Common myeloid progenitor, CD34-positive (primary cell): ENCODE measurements at regions not wholly inside any gene's neighbourhood (a gene's known extent, or its start where the extent isn't known, plus 50 kb on each side); places are given as distances from the start of the nearest gene placed in this dataset.

ENCODE experiments used
- CTCF ChIA-PET: fragments of 350-600 bp; sonication (Branson Sonifier 250); formaldehyde crosslinking; loops from one replicate; lab custom pipeline; 2021; ENCODE audit warnings: antibody characterized with exemption; lab: Charles Lee
- POLR2A ChIA-PET: fragments of 350-600 bp; sonication (Branson Sonifier 250); formaldehyde crosslinking; loops from one replicate; lab custom pipeline; 2021; ENCODE audit warnings: antibody characterized with exemption; lab: Charles Lee
- DNase-seq, 3 donors: peaks; one replicate each; pipeline versions ENCODE4 v3.0.0 to v3.0.0-alpha.2; 2013
- H3K27ac ChIP-seq, 2 experiments: 1 replicate in 1 of 2; 2 replicates in 1 of 2; pipeline ENCODE4 v1.7.0; 2013; ENCODE audit warnings: inconsistent platforms in 2 of 2, low read length in 2 of 2, mild to moderate bottlenecking in 2 of 2, low read depth in 1 of 2, moderate library complexity in 1 of 2; ENCODE audit not compliant: severe bottlenecking in 2 of 2, insufficient read depth in 1 of 2, poor library complexity in 1 of 2
- H3K27me3 ChIP-seq, 5 experiments: replicated peaks in 2 of 5; 1 replicate in 3 of 5; 2 replicates in 2 of 5; pipeline versions ENCODE4 v1.6.1 to v1.7.0; 2013; ENCODE audit warnings: low read length in 4 of 5, mild to moderate bottlenecking in 2 of 5, moderate library complexity in 2 of 5, inconsistent platforms in 1 of 5; ENCODE audit not compliant: insufficient read depth in 5 of 5, control insufficient read depth in 4 of 5
- H3K36me3 ChIP-seq, 4 experiments: 1 replicate in 2 of 4; 2 replicates in 2 of 4; pipeline versions ENCODE4 v1.6.1 to v1.7.0; 2013; ENCODE audit warnings: low read length in 3 of 4, control low read depth in 1 of 4, mild to moderate bottlenecking in 1 of 4; ENCODE audit not compliant: control insufficient read depth in 4 of 4, insufficient read depth in 4 of 4
- H3K4me1 ChIP-seq, 4 experiments: 1 replicate in 3 of 4; 2 replicates in 1 of 4; pipeline versions ENCODE4 v1.6.1 to v1.7.1; 2013; ENCODE audit warnings: low read length in 3 of 4, mild to moderate bottlenecking in 3 of 4, control low read depth in 1 of 4, inconsistent platforms in 1 of 4, moderate library complexity in 1 of 4; ENCODE audit not compliant: control insufficient read depth in 4 of 4, insufficient read depth in 4 of 4; ENCODE audit errors: control extremely low read depth in 1 of 4
- H3K4me3 ChIP-seq, 7 experiments: 1 replicate in 4 of 7; 2 replicates in 3 of 7; pipeline versions ENCODE4 v1.5.1 to v1.7.0; 2013; ENCODE audit warnings: mild to moderate bottlenecking in 7 of 7, low read length in 6 of 7, moderate library complexity in 6 of 7, inconsistent platforms in 2 of 7, low read depth in 2 of 7, control low read depth in 1 of 7; ENCODE audit not compliant: insufficient read depth in 4 of 7, control insufficient read depth in 1 of 7; ENCODE audit errors: extremely low read depth in 1 of 7
- H3K9me3 ChIP-seq, 5 experiments: 1 replicate in 4 of 5; 2 replicates in 1 of 5; pipeline versions ENCODE4 v1.6.1 to v1.7.1; 2013; ENCODE audit warnings: low read length in 4 of 5, mild to moderate bottlenecking in 2 of 5, inconsistent platforms in 1 of 5, low read depth in 1 of 5, moderate library complexity in 1 of 5; ENCODE audit not compliant: control insufficient read depth in 4 of 5, insufficient read depth in 2 of 5; ENCODE audit errors: control extremely low read depth in 1 of 5
- WGBS: methylation state at CpG from one replicate; pipeline ENCODE4 v1.1.5; 2013; ENCODE audit not compliant: insufficient coverage; 5-methylcytosine and 5-hydroxymethylcytosine counted together

DNA sequence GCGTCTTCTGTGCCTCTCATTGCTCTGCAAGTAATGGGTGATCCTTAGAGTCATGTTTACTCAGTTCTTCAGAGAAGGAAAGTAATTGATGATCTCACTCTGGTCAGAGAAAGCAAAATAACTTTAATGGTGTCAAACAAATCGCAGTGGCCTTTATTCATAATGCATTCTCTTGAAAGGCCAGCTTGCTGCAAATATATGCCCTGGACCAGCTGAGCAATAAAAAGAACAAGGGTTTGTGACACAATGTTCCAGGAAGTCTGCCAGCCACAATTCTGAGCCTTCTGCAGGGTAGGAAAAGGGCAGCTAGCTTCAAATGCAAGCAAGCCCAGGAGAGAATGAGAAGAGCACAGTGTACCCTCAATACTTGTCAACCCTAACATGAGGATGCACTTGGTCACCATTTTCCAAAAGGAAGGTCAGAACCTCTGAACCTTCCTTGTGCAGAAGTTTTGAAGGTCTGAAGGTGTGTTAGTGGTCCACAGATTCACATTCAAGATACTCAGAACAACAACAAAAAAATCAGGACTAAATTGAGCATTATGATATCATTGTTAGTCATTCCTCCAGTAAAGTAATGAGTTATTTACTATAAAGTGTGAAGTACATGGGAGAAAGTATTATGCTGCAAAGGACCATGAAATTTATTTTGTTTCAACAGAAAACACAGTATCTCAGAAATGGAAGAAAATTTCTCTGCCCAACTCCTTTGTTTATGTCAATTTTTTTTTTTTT, 355.6 kb downstream of the PAX3 start:
- Histone ChIP-seq H3K36me3 (no peaks in the 10 kb centered on the region), H3K4me3 (no peak overlapping the region), H3K27me3 (peaks cover 0 to under 1% (median 0%) of the 10 kb centered on the region in 5 experiments), H3K4me1 (no peaks in the 10 kb centered on the region), H3K27ac (no peak overlapping the region), H3K9me3 (no peaks in the 10 kb centered on the region)
- WGBS, result 88% methylated on average over 2 of the region's 2 CpGs
- no peak for DNase-seq
- CTCF ChIA-PET, result no interaction called here
- POLR2A ChIA-PET, result no interaction called here

DNA sequence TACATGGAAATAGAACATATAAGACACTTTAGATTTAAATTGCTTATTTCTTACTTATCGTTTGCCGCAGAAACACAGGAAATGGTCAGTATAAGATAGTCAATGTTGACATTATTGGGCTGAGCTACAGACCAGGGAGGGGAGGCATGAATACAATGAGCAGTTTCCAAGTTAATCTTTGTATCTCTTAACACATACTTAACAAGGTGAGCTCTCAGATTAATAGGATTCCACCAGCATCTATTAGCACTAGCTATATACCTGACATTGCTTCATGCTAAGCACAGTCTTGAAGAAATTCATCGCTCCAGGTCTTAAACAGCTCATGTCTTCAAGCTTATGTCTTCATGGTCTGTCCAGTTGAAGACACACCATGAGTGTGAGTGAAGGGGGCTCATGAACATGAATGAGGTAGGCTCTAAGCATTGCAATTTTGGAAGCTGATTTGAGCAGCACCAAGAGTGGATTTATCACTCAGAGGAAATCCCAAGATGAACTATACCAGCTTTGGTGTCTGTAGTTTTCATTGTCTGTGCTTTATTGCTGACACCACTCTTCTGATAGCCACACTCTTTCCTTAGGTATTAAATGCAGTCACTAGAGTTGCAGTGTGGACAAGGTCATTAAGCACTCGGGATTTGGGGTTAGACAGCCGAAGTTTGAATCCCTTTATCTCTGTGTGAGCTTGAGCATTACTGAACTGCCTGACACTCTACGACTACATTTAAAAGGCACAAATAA, 359.3 kb upstream of the EPHA4 start:
- no peaks in the 10 kb centered on the region for H3K27me3 ChIP-seq
- H3K9me3 ChIP-seq, result peaks cover 0 to 4% (median 0%) of the 10 kb centered on the region in 5 experiments
- no peak for DNase-seq
- no peak overlapping the region for H3K27ac ChIP-seq
- WGBS, result 96% methylated on average over 3 of the region's 6 CpGs
- ChIA-PET POLR2A (no interaction called here), CTCF (no interaction called here)
- no peak overlapping the region for H3K4me3 ChIP-seq
- no peaks in the 10 kb centered on the region for H3K4me1 ChIP-seq
- H3K36me3 ChIP-seq, result no peaks in the 10 kb centered on the region

DNA sequence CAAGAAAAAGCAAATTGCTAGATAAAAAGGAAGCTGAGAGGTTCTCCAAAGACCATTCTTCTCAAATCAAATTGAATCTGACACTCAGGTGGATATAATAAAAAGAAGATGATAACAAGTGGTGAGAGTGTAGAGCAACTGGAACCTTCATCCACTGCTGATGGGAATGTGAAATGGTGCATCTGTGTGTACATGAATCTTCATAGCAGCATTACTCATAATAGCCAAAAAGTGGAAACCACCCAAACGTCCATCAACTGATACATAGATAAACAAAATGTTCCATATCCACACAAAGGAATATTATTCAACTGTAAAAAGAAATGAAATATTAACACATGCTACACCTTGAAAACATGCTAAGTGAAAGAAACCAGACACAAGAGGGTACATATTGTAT, 357.2 kb upstream of the EPHA4 start:
- H3K9me3 ChIP-seq, result peaks cover 0 to 4% (median 0%) of the 10 kb centered on the region in 5 experiments
- no peaks in the 10 kb centered on the region for H3K36me3 ChIP-seq
- no peak for DNase-seq
- no peaks in the 10 kb centered on the region for H3K27me3 ChIP-seq
- POLR2A ChIA-PET, result no interaction called here
- no peaks in the 10 kb centered on the region for H3K4me1 ChIP-seq
- WGBS, result no CpG with 5 or more reads among the region's 1 CpG
- H3K27ac ChIP-seq, result no peak overlapping the region
- H3K4me3 ChIP-seq, result no peak overlapping the region
- CTCF ChIA-PET, result no interaction called here

DNA sequence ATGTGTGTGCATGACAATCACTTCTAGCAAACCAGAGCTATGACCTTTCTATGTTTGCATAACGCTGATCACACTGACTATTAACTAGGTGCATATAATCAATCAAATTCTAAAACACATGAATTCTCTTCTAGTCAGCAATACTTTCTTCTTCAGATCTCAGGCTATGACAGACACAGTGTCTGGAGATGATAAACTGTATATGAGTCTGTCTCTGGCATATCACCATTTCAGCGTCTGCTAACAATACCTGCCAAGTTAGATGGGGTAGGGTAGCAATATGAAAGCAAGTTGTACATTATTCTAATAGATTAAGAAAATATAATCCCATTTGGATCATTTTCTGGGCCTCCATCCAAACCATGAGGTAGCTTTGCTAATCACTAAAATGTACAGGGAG, 354.2 kb upstream of the EPHA4 start:
- Histone ChIP-seq H3K27ac (no peak overlapping the region), H3K27me3 (no peaks in the 10 kb centered on the region), H3K9me3 (peaks cover 0 to 4% (median 0%) of the 10 kb centered on the region in 5 experiments), H3K4me1 (no peaks in the 10 kb centered on the region), H3K36me3 (no peaks in the 10 kb centered on the region), H3K4me3 (no peak overlapping the region)
- POLR2A ChIA-PET, result no interaction called here
- WGBS, result no CpG with 5 or more reads among the region's 2 CpGs
- no peak for DNase-seq
- CTCF ChIA-PET, result interaction anchor here (0.6 kb wide), 1 partner anchor 1301 kb away, joined by 4 read pairs; no protein-coding TSS in a partner anchor

DNA sequence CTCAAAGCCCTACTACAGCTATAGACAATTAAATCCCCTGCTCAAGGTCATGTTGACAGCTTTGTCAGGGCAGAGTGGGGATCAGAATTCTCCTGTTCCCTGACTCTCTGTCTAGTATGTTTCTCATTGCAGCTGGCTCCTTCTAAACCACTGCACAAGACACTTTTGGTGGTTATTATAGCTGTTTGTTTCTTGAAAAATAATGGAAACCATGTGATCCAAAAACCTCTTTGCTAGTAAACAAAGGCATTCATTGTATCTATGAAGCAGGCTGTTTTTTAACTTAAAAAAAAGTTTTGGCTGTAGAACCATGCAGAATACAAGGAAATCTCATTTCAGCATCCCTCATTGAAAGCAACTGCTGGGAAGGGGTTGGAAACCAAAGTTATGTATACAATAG, 352.5 kb upstream of the EPHA4 start:
- Histone ChIP-seq H3K27me3 (no peaks in the 10 kb centered on the region), H3K36me3 (no peaks in the 10 kb centered on the region), H3K4me3 (no peak overlapping the region), H3K27ac (no peak overlapping the region), H3K9me3 (peaks cover 0 to 1% (median 0%) of the 10 kb centered on the region in 5 experiments), H3K4me1 (no peaks in the 10 kb centered on the region)
- ChIA-PET POLR2A (no interaction called here), CTCF (interaction anchor here (0.8 to 1.6 kb wide), 2 partner anchors 10 to 17 kb away, joined by 3 read pairs; no protein-coding TSS in a partner anchor)
- no peak for DNase-seq

DNA sequence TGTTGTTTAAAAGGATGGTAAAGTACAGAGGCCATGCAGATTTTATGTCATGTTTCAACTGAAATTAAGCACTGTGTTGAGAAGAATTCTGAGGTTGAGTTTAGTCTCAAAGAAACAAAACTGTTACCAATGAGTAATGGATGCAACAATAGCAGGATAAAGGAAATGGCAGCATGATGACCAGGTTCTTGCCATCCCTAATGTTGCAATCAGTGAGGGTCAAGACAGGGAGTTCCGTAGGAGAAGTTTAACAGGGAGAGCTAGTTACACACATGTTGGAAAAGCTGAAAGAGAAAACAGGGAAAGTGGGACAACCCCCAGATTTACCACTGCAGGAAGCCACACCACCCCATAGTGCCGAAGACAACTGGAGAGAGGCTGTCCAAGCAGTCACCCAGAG, 343.8 kb upstream of the EPHA4 start:
- H3K27me3 ChIP-seq, result no peaks in the 10 kb centered on the region
- DNase-seq, result no peak
- no peaks in the 10 kb centered on the region for H3K36me3 ChIP-seq
- no peaks in the 10 kb centered on the region for H3K4me1 ChIP-seq
- POLR2A ChIA-PET, result no interaction called here
- 100% methylated on average over 2 of the region's 2 CpGs for WGBS
- CTCF ChIA-PET, result no interaction called here
- H3K9me3 ChIP-seq, result no peaks in the 10 kb centered on the region
- H3K4me3 ChIP-seq, result no peak overlapping the region
- H3K27ac ChIP-seq, result no peak overlapping the region

DNA sequence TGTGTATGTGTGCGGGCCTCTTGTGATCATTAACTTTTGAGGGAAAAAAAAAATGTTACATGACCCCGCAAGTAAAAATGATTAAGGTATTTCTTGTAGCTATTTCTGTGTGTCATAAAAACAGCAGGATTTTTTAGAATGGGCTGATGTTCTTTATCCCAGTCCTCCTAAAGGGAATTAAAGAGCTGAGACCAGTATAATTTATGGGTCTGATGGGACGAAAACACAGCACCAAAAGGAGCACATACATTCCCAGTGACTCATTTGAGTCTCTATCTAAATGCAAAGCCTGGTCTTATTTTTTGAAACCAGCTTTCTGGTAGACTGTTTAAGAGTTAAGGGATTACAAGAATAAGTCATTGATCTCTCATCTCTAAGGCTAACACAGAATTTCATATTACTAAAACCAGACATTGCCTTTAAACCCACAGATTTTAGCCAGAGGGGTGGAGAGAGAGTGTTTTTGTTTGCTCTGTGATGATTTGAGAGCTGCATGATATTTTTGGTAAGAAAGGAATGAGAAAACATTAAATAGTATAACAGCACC, 342.3 kb upstream of the EPHA4 start:
- ChIA-PET CTCF (interaction anchor here (0.6 to 1.6 kb wide), 2 partner anchors 11 to 975 kb away, joined by 3 to 5 read pairs; no protein-coding TSS in a partner anchor), POLR2A (no interaction called here)
- Histone ChIP-seq H3K27me3 (no peaks in the 10 kb centered on the region), H3K36me3 (no peaks in the 10 kb centered on the region), H3K4me1 (no peaks in the 10 kb centered on the region), H3K4me3 (no peak overlapping the region), H3K9me3 (no peaks in the 10 kb centered on the region), H3K27ac (no peak overlapping the region)
- whole genome bisulfite sequencing, result 100% methylated on average over 2 of the region's 3 CpGs
- DNase-seq, result no peak
